Adrenal gland (tissue), 9 donors: ENCODE measurements at regions not wholly inside any gene's neighbourhood (a gene's known extent, or its start where the extent isn't known, plus 50 kb on each side); places are given as distances from the start of the nearest gene placed in this dataset.

ENCODE experiments used
- DNase-seq, 7 donors: peaks; one replicate each; pipeline ENCODE4 v3.0.0-alpha.2; 2019 to 2020
- H3K27ac ChIP-seq, 5 donors: fragments of 200-600 bp; sonication (generic) in 4 of 5; 1 replicate in 3 of 5; 2 replicates in 2 of 5; pipeline versions ENCODE4 v1.5.1 to v1.8.0; 2016 to 2020; ENCODE audit warnings: mild to moderate bottlenecking in 1 of 5
- H3K27me3 ChIP-seq: fragments of 200-600 bp; 2 replicates; pipeline ENCODE4 v1.8.0; 2021
- H3K36me3 ChIP-seq, 2 donors: fragments of 200-600 bp; replicated peaks in 1 of 2; 1 replicate in 1 of 2; 2 replicates in 1 of 2; pipeline versions ENCODE4 v1.5.1 to v1.8.0; 2018 to 2022
- H3K4me1 ChIP-seq, 2 donors: fragments of 200-600 bp; replicated peaks in 1 of 2; 1 replicate in 1 of 2; 2 replicates in 1 of 2; pipeline versions ENCODE4 v1.5.1 to v1.8.0; 2018 to 2021
- H3K4me3 ChIP-seq, 4 donors: fragments of 200-600 bp; sonication (generic) in 3 of 4; one replicate each; pipeline ENCODE4 v1.5.1; 2016 to 2018
- H3K9me3 ChIP-seq, 3 donors: fragments of 200-600 bp; sonication (generic) in 1 of 3; replicated peaks in 1 of 3; 1 replicate in 2 of 3; 2 replicates in 1 of 3; pipeline versions ENCODE4 v1.5.1 to v1.8.0; 2016 to 2021
- POLR2A ChIP-seq, 2 donors: fragments of 450-650 bp; IDR thresholded peaks; one replicate each; pipeline ENCODE4 v1.6.1; 2017; ENCODE audit warnings: antibody characterized with exemption in 2 of 2, mild to moderate bottlenecking in 2 of 2, moderate library complexity in 1 of 2
- WGBS, 4 donors: extraction: QIAGEN DNeasy Blood & Tissue Kit in 2 of 4; methylation state at CpG; one replicate each; pipeline versions ENCODE4 v1.1.5 to v1.1.7; 2013 to 2017; 5-methylcytosine and 5-hydroxymethylcytosine counted together
- intact Hi-C, 2 donors: fragments of 100-400 bp; cut with DNase I; formaldehyde crosslinking; loops; one replicate each; pipeline versions ENCODE4 v1.14.1 to v1.15.0; 2022 to 2023
- TF ChIP-seq, protein P1 (sequence below), 6 experiments: fragments of 450-650 bp in 4 of 6; fragments of 200-600 bp in 2 of 6; sonication (generic) in 1 of 6; IDR thresholded peaks; 1 replicate in 5 of 6; 2 replicates in 1 of 6; pipeline versions ENCODE4 v1.5.1 to v1.8.0; 2016 to 2021; ENCODE audit warnings: antibody characterized with exemption in 6 of 6, mild to moderate bottlenecking in 2 of 6, moderate library complexity in 1 of 6
- donor health status: healthy with polysubstance abuse.
- donor health status: Bipolar disorder and iron deficiency.
- donor health status: DM: yes; HTN: yes; CAD: no.
- donor health status: DM: no; HTN: no; CAD: no.
- donor health status: DM: no; HTN: no; CAD: no.

DNA sequence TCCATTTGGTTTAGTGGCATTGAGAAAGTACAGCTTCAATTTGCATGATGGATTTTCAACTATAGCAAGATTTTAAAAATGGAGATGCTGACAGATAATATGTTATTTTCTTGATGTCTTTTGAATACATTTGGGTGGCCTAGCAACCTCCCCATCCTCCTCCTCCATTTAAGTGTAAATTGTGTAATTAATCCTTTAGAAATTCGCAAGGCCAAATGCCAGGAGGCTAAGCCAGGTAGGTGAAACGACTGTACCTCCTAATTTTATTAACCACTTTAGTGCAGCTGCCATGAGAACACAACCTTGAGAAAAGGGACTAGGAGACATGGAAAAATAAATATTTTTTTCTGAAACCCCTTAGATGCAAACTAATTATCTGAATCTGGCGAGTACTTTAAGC, 248.8 kb downstream of the MRPS30 start:
- WGBS, 4 donors, result 57 to 63% (median 59%) methylated on average over 3 of the region's 3 CpGs
- Histone ChIP-seq H3K4me3 (no peak overlapping the region), H3K36me3 (no peaks in the 10 kb centered on the region), H3K27ac (no peak overlapping the region), H3K27me3 (no peaks in the 10 kb centered on the region), H3K9me3 (no peaks in the 10 kb centered on the region), H3K4me1 (no peaks in the 10 kb centered on the region)
- DNase-seq, result no peak
- TF ChIP-seq POLR2A (IDR thresholded peaks at IDR 0.05), result no peak
- TF ChIP-seq, protein P1, sequence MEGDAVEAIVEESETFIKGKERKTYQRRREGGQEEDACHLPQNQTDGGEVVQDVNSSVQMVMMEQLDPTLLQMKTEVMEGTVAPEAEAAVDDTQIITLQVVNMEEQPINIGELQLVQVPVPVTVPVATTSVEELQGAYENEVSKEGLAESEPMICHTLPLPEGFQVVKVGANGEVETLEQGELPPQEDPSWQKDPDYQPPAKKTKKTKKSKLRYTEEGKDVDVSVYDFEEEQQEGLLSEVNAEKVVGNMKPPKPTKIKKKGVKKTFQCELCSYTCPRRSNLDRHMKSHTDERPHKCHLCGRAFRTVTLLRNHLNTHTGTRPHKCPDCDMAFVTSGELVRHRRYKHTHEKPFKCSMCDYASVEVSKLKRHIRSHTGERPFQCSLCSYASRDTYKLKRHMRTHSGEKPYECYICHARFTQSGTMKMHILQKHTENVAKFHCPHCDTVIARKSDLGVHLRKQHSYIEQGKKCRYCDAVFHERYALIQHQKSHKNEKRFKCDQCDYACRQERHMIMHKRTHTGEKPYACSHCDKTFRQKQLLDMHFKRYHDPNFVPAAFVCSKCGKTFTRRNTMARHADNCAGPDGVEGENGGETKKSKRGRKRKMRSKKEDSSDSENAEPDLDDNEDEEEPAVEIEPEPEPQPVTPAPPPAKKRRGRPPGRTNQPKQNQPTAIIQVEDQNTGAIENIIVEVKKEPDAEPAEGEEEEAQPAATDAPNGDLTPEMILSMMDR (IDR thresholded peaks at IDR 0.05), result no peak
- intact Hi-C loops, result no loop called here

DNA sequence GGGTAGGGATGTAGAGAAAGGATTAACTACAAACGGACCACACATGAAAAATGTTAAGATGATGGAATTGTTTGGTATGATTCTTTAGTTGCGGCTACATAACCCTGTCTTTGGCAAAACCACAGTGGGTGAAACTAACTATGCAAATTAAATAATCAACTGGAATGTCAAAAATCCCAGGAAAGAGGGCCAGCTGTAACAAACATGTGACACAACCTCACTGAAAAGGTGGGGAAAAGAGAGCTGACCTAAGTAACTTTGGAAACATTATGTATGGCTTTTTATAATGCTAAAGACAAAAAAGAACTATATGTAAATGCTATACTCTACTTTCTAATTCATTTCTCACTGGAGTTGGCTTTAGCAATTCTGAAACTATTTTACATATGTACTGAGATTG, 252.0 kb downstream of the MRPS30 start:
- Histone ChIP-seq H3K27ac (no peak overlapping the region), H3K27me3 (no peaks in the 10 kb centered on the region), H3K36me3 (no peaks in the 10 kb centered on the region), H3K4me1 (no peaks in the 10 kb centered on the region), H3K9me3 (no peaks in the 10 kb centered on the region), H3K4me3 (no peak overlapping the region)
- TF ChIP-seq, protein P1 (IDR thresholded peaks at IDR 0.05), result no peak
- no peak for TF ChIP-seq POLR2A (IDR thresholded peaks at IDR 0.05)
- WGBS, 4 donors, result 61 to 71% (median 68%) methylated on average over 2 of the region's 2 CpGs
- intact Hi-C loops, result no loop called here
- DNase-seq, result no peak

DNA sequence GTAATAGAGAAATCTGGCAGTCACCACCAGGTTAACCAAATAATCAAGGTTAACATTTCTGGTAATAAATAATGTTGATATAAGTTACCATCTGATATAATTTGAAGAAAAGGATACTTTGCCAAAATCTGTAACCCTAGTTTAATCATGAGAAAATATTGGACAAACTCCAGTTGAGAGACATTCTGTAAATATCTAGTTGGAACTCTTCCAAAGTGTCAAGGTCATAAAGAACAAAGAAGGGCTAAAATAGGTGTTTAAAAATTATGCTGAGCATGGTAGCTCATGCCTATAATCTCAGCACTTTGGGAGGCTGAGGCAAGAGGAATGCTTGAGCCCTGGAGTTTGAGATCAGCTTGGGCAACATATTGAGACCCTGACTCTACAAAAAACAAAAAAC, 253.3 kb downstream of the MRPS30 start:
- H3K27me3 ChIP-seq, result no peaks in the 10 kb centered on the region
- intact Hi-C loops, result no loop called here

DNA sequence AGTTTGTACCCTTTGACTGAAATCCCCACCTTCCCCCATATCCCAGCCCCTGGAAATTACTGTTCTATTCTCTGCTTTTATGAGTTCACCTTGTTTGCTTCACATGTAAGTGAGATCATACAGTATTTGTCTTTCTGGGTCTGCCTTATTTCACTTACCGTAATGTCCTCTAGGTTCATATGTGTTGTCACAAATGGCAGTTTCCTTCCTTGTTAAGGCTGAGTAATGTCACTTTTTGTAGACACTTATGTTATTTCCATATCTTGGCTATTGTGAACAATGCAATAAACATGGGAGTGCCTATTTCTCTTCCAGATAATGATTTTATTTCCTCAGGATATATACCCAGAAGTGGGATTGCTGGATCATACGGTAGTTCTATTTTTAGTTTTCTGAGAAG, 272.3 kb downstream of the MRPS30 start:
- Histone ChIP-seq H3K27me3 (no peaks in the 10 kb centered on the region), H3K27ac (no peak overlapping the region), H3K4me1 (no peaks in the 10 kb centered on the region), H3K4me3 (no peak overlapping the region), H3K36me3 (no peaks in the 10 kb centered on the region), H3K9me3 (no peaks in the 10 kb centered on the region)
- intact Hi-C loops, result no loop called here
- no peak for DNase-seq
- WGBS, 4 donors, result 83 to 90% (median 85%) methylated on average over 2 of the region's 2 CpGs
- TF ChIP-seq POLR2A (IDR thresholded peaks at IDR 0.05), result no peak
- TF ChIP-seq, protein P1 (IDR thresholded peaks at IDR 0.05), result no peak

More for the DNA sequence above, 253.3 kb downstream of the MRPS30 start:
- Histone ChIP-seq H3K27ac (no peak overlapping the region), H3K9me3 (no peaks in the 10 kb centered on the region), H3K36me3 (no peaks in the 10 kb centered on the region), H3K4me3 (no peak overlapping the region), H3K4me1 (no peaks in the 10 kb centered on the region)
- TF ChIP-seq POLR2A (IDR thresholded peaks at IDR 0.05), result no peak
- TF ChIP-seq, protein P1 (IDR thresholded peaks at IDR 0.05), result no peak
- DNase-seq, result no peak
